SK-N-SH (cell line): ENCODE measurements at regions not wholly inside any gene's neighbourhood (a gene's known extent, or its start where the extent isn't known, plus 50 kb on each side); places are given as distances from the start of the nearest gene placed in this dataset.

ENCODE experiments used
- CTCF ChIA-PET: fragments of 300-600, 350-600 bp; formaldehyde crosslinking; extraction: SDS; loops from one replicate; lab custom pipeline; 2021; lab: Yijun Ruan, JAX
- POLR2A ChIA-PET: fragments of 350-600 bp; sonication (Branson Sonifier 250); formaldehyde crosslinking; extraction: SDS; loops from one replicate; lab custom pipeline; 2020; ENCODE audit warnings: antibody characterized with exemption, inconsistent platforms; lab: Yijun Ruan, JAX
- DNase-seq: peaks from one replicate; pipeline ENCODE4 v3.0.0; 2012
- H2AFZ ChIP-seq: fragments of 200-600 bp; sonication (generic); 2 replicates; pipeline ENCODE4 v1.8.1; 2016; ENCODE audit warnings: antibody characterized with exemption, mild to moderate bottlenecking, low read depth
- H3F3A ChIP-seq: fragments of 200-600 bp; sonication (generic); replicated peaks from 2 replicates; pipeline ENCODE3; 2016; ENCODE audit warnings: antibody characterized with exemption, mild to moderate bottlenecking; ENCODE audit not compliant: insufficient read depth
- H3K27ac ChIP-seq, 2 experiments: fragments of 200-500 bp in 1 of 2; fragments of 200-600 bp in 1 of 2; sonication (Bioruptor generic) in 1 of 2; sonication (generic), shearing (Covaris generic) in 1 of 2; 2 replicates each; pipeline versions ENCODE4 v1.5.1 to v1.6.1; 2014 to 2016; ENCODE audit warnings: low read depth in 2 of 2, inconsistent platforms in 1 of 2, low read length in 1 of 2, mild to moderate bottlenecking in 1 of 2, mixed read lengths in 1 of 2
- H3K27me3 ChIP-seq: fragments of 200-600 bp; sonication (generic), shearing (Covaris generic); 2 replicates; pipeline ENCODE4 v1.6.1; 2016; ENCODE audit warnings: mixed run types; ENCODE audit not compliant: insufficient read depth
- H3K36me3 ChIP-seq, 2 experiments: fragments of 200-500 bp in 1 of 2; fragments of 200-600 bp in 1 of 2; sonication (Bioruptor generic) in 1 of 2; sonication (generic) in 1 of 2; replicated peaks in 1 of 2; 2 replicates each; pipeline versions ENCODE3 to v1.5.1; 2014 to 2016; ENCODE audit warnings: low read length in 1 of 2, mild to moderate bottlenecking in 1 of 2; ENCODE audit not compliant: insufficient read depth in 2 of 2, control insufficient read depth in 1 of 2
- H3K4me1 ChIP-seq, 2 experiments: fragments of 200-500 bp in 1 of 2; fragments of 200-600 bp in 1 of 2; sonication (Bioruptor generic) in 1 of 2; sonication (generic), shearing (Covaris generic) in 1 of 2; 2 replicates each; pipeline versions ENCODE4 v1.5.1 to v1.6.1; 2014 to 2016; ENCODE audit warnings: low read depth in 1 of 2, low read length in 1 of 2, mixed run types in 1 of 2; ENCODE audit not compliant: insufficient read depth in 2 of 2, control insufficient read depth in 1 of 2
- H3K4me2 ChIP-seq: fragments of 200-600 bp; sonication (generic), shearing (Covaris generic); 2 replicates; pipeline ENCODE4 v1.6.1; 2017; ENCODE audit warnings: mixed run types
- H3K4me3 ChIP-seq, 2 experiments: fragments of 200-500 bp in 1 of 2; fragments of 200-600 bp in 1 of 2; sonication (Bioruptor generic) in 1 of 2; sonication (generic), shearing (Covaris generic) in 1 of 2; 2 replicates each; pipeline versions ENCODE4 v1.5.1 to v1.8.1; 2014 to 2016; ENCODE audit warnings: low read depth in 2 of 2, inconsistent platforms in 1 of 2, low read length in 1 of 2, mild to moderate bottlenecking in 1 of 2, mixed read lengths in 1 of 2, moderate library complexity in 1 of 2
- H3K79me2 ChIP-seq: fragments of 200-600 bp; sonication (generic); 2 replicates; pipeline ENCODE4 v1.8.1; 2017; ENCODE audit warnings: mild to moderate bottlenecking; ENCODE audit not compliant: insufficient read depth
- H3K9ac ChIP-seq: fragments of 200-600 bp; sonication (generic); 2 replicates; pipeline ENCODE4 v1.6.1; 2017; ENCODE audit warnings: mixed run types
- H3K9me2 ChIP-seq: fragments of 200-600 bp; sonication (generic); 2 replicates; pipeline ENCODE4 v1.6.1; 2017; ENCODE audit warnings: mixed run types
- H3K9me3 ChIP-seq: fragments of 200-600 bp; sonication (generic); 2 replicates; pipeline ENCODE4 v1.6.1; 2017; ENCODE audit warnings: mixed run types, mild to moderate bottlenecking, moderate library complexity
- H4K20me1 ChIP-seq: fragments of 200-600 bp; sonication (generic); 2 replicates; pipeline ENCODE4 v1.6.1; 2017; ENCODE audit warnings: mild to moderate bottlenecking, mixed run types; ENCODE audit not compliant: insufficient read depth
- CHD2 ChIP-seq: fragments of 150-350 bp; IDR thresholded peaks from 2 replicates; pipeline ENCODE4 v1.6.1; 2018; ENCODE audit warnings: low read length; ENCODE audit not compliant: partially characterized antibody
- ELF1 ChIP-seq: IDR thresholded peaks from 2 replicates; pipeline ENCODE4 v1.4.0; 2012
- EP300 ChIP-seq, 2 experiments: IDR thresholded peaks; 2 replicates each; pipeline versions ENCODE4 v1.4.0 to v1.6.1; 2012; ENCODE audit warnings: borderline replicate concordance in 1 of 2, low read depth in 1 of 2, low read length in 1 of 2
- FOSL2 ChIP-seq: IDR thresholded peaks from 2 replicates; pipeline ENCODE4 v1.4.0; 2012; ENCODE audit warnings: low read depth, mild to moderate bottlenecking, moderate library complexity, borderline replicate concordance
- FOXJ3 ChIP-seq: sonication (generic); formaldehyde crosslinking; IDR thresholded peaks from 2 replicates; pipeline ENCODE4 v1.5.1; 2020; ENCODE audit warnings: mild to moderate bottlenecking, missing genetic modification reagents
- GABPA ChIP-seq: IDR thresholded peaks from 2 replicates; pipeline ENCODE4 v1.4.0; 2012; ENCODE audit warnings: low read depth, mild to moderate bottlenecking
- GATA2 ChIP-seq: sonication (generic); formaldehyde crosslinking; IDR thresholded peaks from 2 replicates; pipeline ENCODE4 v1.5.0; 2020; ENCODE audit warnings: mild to moderate bottlenecking, missing genetic modification reagents
- MEF2A ChIP-seq: IDR thresholded peaks from 2 replicates; pipeline ENCODE4 v1.4.0; 2012; ENCODE audit warnings: low read depth, borderline replicate concordance
- MXI1 ChIP-seq: IDR thresholded peaks from 2 replicates; pipeline ENCODE4 v1.6.1; 2012; ENCODE audit warnings: mild to moderate bottlenecking, low read depth, low read length, improper control_type of control experiment
- RAD21 ChIP-seq: IDR thresholded peaks from 2 replicates; pipeline ENCODE4 v1.6.1; 2012; ENCODE audit warnings: mild to moderate bottlenecking, low read length
- REST ChIP-seq: IDR thresholded peaks from 2 replicates; pipeline ENCODE4 v1.6.1; 2012; ENCODE audit warnings: mild to moderate bottlenecking, low read depth, low read length, moderate library complexity
- RFX5 ChIP-seq: IDR thresholded peaks from 2 replicates; pipeline ENCODE4 v1.6.1; 2012; ENCODE audit warnings: mild to moderate bottlenecking, improper control_type of control experiment, low read length
- RXRA ChIP-seq: IDR thresholded peaks from 2 replicates; pipeline ENCODE4 v1.4.0; 2012; ENCODE audit warnings: low read depth, mild to moderate bottlenecking, borderline replicate concordance
- TAF1 ChIP-seq: IDR thresholded peaks from 2 replicates; pipeline ENCODE4 v1.6.1; 2012; ENCODE audit warnings: low read depth, mild to moderate bottlenecking, low read length, moderate library complexity, borderline replicate concordance
- TEAD4 ChIP-seq: IDR thresholded peaks from 2 replicates; pipeline ENCODE4 v1.4.0; 2012; ENCODE audit warnings: mild to moderate bottlenecking, borderline replicate concordance; ENCODE audit not compliant: insufficient read depth
- TF ChIP-seq, protein P1 (sequence below): IDR thresholded peaks from 2 replicates; pipeline ENCODE4 v1.4.0; 2012; ENCODE audit warnings: low read depth, borderline replicate concordance
- TF ChIP-seq, protein P2 (sequence below): IDR thresholded peaks from 2 replicates; pipeline ENCODE4 v1.4.0; 2012; ENCODE audit warnings: low read depth
- TF ChIP-seq, protein P3 (sequence below): fragments of 150-350 bp; IDR thresholded peaks from 2 replicates; pipeline ENCODE4 v1.6.1; 2016; ENCODE audit warnings: mild to moderate bottlenecking, low read depth, low read length

GRCh38 chr4:60652933-60653332 lies 547.2 kb upstream of the ADGRL3 start:
- H3K27me3 ChIP-seq = no peaks in the 10 kb centered on the region
- no peaks in the 10 kb centered on the region for H3K79me2 ChIP-seq
- no peaks in the 10 kb centered on the region for H3K9me2 ChIP-seq
- H3K27ac ChIP-seq = no peak overlapping the region
- no peak for DNase-seq
- no peak overlapping the region for H3K9ac ChIP-seq
- H4K20me1 ChIP-seq = no peaks in the 10 kb centered on the region
- no peaks in the 10 kb centered on the region for H3K36me3 ChIP-seq
- no peaks in the 10 kb centered on the region for H3K9me3 ChIP-seq
- H3K4me1 ChIP-seq = no peaks in the 10 kb centered on the region
- H3F3A ChIP-seq = no peaks in the 10 kb centered on the region
- H3K4me2 ChIP-seq = no peak overlapping the region
- ChIA-PET CTCF (no interaction called here), POLR2A (no interaction called here)
- no peak overlapping the region for H3K4me3 ChIP-seq
- TF ChIP-seq GATA2 (no peak), TAF1 (no peak), TEAD4 (no peak), CHD2 (no peak), MXI1 (no peak), REST (no peak), FOSL2 (no peak), EP300 (IDR thresholded peaks at IDR 0.05; ENCODE audit: borderline replicate concordance in 1 of 2, low read depth in 1 of 2, low read length in 1 of 2) (no peak), MEF2A (no peak), RXRA (no peak), ELF1 (no peak)
- TF ChIP-seq, protein P1, sequence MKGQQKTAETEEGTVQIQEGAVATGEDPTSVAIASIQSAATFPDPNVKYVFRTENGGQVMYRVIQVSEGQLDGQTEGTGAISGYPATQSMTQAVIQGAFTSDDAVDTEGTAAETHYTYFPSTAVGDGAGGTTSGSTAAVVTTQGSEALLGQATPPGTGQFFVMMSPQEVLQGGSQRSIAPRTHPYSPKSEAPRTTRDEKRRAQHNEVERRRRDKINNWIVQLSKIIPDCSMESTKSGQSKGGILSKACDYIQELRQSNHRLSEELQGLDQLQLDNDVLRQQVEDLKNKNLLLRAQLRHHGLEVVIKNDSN = no peak
- TF ChIP-seq, all 33 proteins: peak for 0
- H2AFZ ChIP-seq = no peak overlapping the region; the same call in 1 of the 2 replicates

GRCh38 chr4:60655356-60655755 lies 544.8 kb upstream of the ADGRL3 start:
- no peaks in the 10 kb centered on the region for H3K36me3 ChIP-seq
- no peak for DNase-seq
- no peaks in the 10 kb centered on the region for H3K9me2 ChIP-seq
- no peak overlapping the region for H3K4me2 ChIP-seq
- H3K9ac ChIP-seq = no peak overlapping the region
- H3K79me2 ChIP-seq = no peaks in the 10 kb centered on the region
- H3K9me3 ChIP-seq = no peaks in the 10 kb centered on the region
- no peaks in the 10 kb centered on the region for H3F3A ChIP-seq
- no peaks in the 10 kb centered on the region for H4K20me1 ChIP-seq
- no peak overlapping the region; the same call in 1 of the 2 replicates for H2AFZ ChIP-seq
- ChIA-PET CTCF (no interaction called here), POLR2A (no interaction called here)
- no peaks in the 10 kb centered on the region for H3K27me3 ChIP-seq
- no peak overlapping the region for H3K27ac ChIP-seq
- no peak overlapping the region for H3K4me3 ChIP-seq
- TF ChIP-seq, protein P2, sequence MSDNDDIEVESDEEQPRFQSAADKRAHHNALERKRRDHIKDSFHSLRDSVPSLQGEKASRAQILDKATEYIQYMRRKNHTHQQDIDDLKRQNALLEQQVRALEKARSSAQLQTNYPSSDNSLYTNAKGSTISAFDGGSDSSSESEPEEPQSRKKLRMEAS = no peak
- no peak for TF ChIP-seq REST
- TF ChIP-seq, protein P3, sequence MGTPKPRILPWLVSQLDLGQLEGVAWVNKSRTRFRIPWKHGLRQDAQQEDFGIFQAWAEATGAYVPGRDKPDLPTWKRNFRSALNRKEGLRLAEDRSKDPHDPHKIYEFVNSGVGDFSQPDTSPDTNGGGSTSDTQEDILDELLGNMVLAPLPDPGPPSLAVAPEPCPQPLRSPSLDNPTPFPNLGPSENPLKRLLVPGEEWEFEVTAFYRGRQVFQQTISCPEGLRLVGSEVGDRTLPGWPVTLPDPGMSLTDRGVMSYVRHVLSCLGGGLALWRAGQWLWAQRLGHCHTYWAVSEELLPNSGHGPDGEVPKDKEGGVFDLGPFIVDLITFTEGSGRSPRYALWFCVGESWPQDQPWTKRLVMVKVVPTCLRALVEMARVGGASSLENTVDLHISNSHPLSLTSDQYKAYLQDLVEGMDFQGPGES = no peak
- TF ChIP-seq RAD21 = no peak
- no peak for TF ChIP-seq TEAD4
- TF ChIP-seq GATA2 = no peak
- TF ChIP-seq GABPA = no peak
- TF ChIP-seq EP300 (IDR thresholded peaks at IDR 0.05; ENCODE audit: borderline replicate concordance in 1 of 2, low read depth in 1 of 2, low read length in 1 of 2) = no peak
- no peak for TF ChIP-seq FOXJ3 (CRISPR knock-in tag)
- TF ChIP-seq RFX5 = no peak
- no peaks in the 10 kb centered on the region for H3K4me1 ChIP-seq
